ENCODE measurements at regions not wholly inside any gene's neighbourhood (a gene's known extent, or its start where the extent isn't known, plus 50 kb on each side); places are given as distances from the start of the nearest gene placed in this dataset.

DNA sequence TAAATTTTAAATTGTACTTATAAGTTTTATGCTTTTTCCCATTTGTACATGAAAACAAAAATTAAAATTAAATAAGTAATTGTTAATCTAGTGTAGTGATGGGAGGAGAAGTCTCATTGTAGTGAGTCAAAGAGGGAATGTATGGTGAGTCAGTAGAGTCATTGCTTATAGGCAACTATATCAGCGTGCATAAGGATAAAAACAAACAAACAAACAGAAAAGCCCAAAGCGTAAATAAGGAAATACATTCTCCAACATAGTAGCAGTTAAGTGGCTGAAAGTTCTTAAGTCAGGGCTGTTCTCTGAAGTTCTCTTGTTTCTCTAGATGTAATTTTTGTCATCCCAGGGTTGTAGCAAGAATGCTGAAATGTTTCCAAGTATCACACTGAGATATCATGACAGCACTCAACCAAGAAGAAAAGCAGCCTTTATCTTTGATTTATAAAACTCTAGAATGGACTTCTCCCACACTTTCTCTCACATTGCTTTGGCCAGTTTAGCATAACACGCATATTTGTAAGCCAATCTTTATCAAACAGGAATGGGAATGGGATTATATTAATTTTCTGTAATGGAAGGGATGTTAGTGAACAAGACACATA lies 184.1 kb upstream of the TP63 start:
- Histone ChIP-seq H3K27me3 (no peaks in the 10 kb centered on the region), H3K27ac (no peak overlapping the region), H3K9me3 (no peaks in the 10 kb centered on the region), H3K4me3 (no peak overlapping the region), H3K4me1 (no peaks in the 10 kb centered on the region), H3K36me3 (replicated peaks in 1 of 2; ENCODE audit: insufficient read depth in 1 of 2, low read depth in 2 of 2) (no peaks in the 10 kb centered on the region)
- ATAC-seq (no peak), DNase-seq (no peak)
- intact Hi-C loops (cut with DNase I) = no loop called here
- WGBS, 2 donors = 61 to 75% methylated on average over 3 of the region's 3 CpGs
- TF ChIP-seq CTCF (IDR thresholded peaks at IDR 0.05) = no peak
- no peak for TF ChIP-seq POLR2A (IDR thresholded peaks at IDR 0.05)

DNA sequence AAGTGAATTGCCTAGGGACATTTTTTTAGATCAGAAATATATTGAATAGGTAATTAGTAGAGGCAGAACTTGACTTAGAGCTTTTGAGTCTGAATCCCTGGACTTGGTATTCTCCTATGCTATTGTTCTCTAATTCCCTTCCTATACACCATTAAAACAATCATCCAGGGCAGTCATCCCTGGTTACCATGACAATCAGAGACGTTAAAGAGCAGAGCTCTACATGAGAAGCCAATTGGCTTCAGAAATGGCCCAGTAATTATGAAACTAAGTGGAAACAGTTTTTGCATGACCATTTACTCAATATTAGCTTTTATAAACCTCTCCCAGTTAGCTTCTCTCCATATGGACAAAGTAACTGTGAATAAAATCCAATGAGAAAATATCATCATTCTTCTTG lies 182.1 kb upstream of the TP63 start:
- H3K27me3 ChIP-seq = no peaks in the 10 kb centered on the region
- H3K4me1 ChIP-seq = no peaks in the 10 kb centered on the region
- H3K4me3 ChIP-seq = no peak overlapping the region
- 37 to 52% methylated on average over 1 of the region's 1 CpG for WGBS, 2 donors
- TF ChIP-seq CTCF (IDR thresholded peaks at IDR 0.05) (no peak), POLR2A (IDR thresholded peaks at IDR 0.05) (no peak)
- ATAC-seq (no peak), DNase-seq (no peak)
- intact Hi-C loops (cut with DNase I) = no loop called here
- H3K9me3 ChIP-seq = no peaks in the 10 kb centered on the region
- H3K27ac ChIP-seq = no peak overlapping the region
- H3K36me3 ChIP-seq (replicated peaks in 1 of 2; ENCODE audit: insufficient read depth in 1 of 2, low read depth in 2 of 2) = no peaks in the 10 kb centered on the region

GRCh38 chr3:189455009-189455408 lies 176.2 kb upstream of the TP63 start:
- ATAC-seq = no peak
- TF ChIP-seq POLR2A (IDR thresholded peaks at IDR 0.05) (no peak), CTCF (IDR thresholded peaks at IDR 0.05) (no peak)

DNA sequence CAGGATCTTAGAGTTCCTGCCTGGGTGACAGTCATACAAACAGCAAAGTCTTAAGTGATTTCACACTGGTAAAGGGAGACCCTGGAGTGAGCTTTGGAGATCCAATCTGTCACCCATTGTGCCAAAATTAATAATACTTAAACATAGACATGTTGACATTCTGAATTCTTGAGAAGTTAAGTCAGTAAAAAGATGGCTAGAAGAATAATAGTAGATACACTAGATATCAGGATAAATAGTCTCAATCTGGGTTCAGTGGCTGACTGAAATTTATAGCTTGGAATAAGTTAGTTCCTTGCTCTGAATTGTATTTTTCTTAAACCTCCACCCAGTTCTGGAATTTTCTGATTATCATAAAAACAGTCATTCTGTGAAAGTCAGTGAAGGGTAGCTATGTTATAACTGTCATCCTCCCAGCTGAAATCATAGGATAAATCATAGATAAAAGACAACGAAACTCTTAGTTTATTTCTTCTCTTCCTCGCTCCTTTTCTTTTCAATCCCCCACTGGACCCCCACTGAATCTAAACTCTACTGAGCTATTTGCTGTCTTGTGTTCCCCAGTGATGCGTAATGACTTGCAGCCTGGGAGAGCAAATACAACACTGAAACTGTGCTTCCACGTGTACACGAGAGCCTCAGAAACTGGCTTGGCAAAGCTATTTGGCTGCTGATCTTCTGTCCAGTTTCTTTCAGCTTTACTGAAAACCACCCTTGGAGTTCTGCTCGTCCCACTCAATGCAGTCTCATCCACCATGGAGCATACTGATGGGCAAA lies 175.4 kb upstream of the TP63 start:
- Histone ChIP-seq H3K27me3 (no peaks in the 10 kb centered on the region), H3K4me1 (no peaks in the 10 kb centered on the region), H3K27ac (no peak overlapping the region), H3K4me3 (no peak overlapping the region), H3K36me3 (replicated peaks in 1 of 2; ENCODE audit: insufficient read depth in 1 of 2, low read depth in 2 of 2) (no peaks in the 10 kb centered on the region), H3K9me3 (peaks cover 0 to 3% (median 0%) of the 10 kb centered on the region in 3 donors)
- no peak for TF ChIP-seq CTCF (IDR thresholded peaks at IDR 0.05)
- TF ChIP-seq POLR2A (IDR thresholded peaks at IDR 0.05) = no peak
- intact Hi-C loops (cut with DNase I) = no loop called here
- 58 to 59% methylated on average over 6 of the region's 6 CpGs for WGBS, 2 donors
- ATAC-seq = no peak
- no peak for DNase-seq

More at GRCh38 chr3:189455009-189455408, 176.2 kb upstream of the TP63 start:
- Histone ChIP-seq H3K27me3 (no peaks in the 10 kb centered on the region), H3K4me1 (no peaks in the 10 kb centered on the region), H3K9me3 (peaks cover 0 to 3% (median 0%) of the 10 kb centered on the region in 3 donors), H3K27ac (no peak overlapping the region), H3K36me3 (replicated peaks in 1 of 2; ENCODE audit: insufficient read depth in 1 of 2, low read depth in 2 of 2) (no peaks in the 10 kb centered on the region), H3K4me3 (no peak overlapping the region)
- intact Hi-C loops (cut with DNase I) = no loop called here
- 75 to 76% methylated on average over 5 of the region's 5 CpGs for WGBS, 2 donors
- DNase-seq = no peak
